ENCODE measurements at regions not wholly inside any gene's neighbourhood (a gene's known extent, or its start where the extent isn't known, plus 50 kb on each side); places are given as distances from the start of the nearest gene placed in this dataset.

DNA sequence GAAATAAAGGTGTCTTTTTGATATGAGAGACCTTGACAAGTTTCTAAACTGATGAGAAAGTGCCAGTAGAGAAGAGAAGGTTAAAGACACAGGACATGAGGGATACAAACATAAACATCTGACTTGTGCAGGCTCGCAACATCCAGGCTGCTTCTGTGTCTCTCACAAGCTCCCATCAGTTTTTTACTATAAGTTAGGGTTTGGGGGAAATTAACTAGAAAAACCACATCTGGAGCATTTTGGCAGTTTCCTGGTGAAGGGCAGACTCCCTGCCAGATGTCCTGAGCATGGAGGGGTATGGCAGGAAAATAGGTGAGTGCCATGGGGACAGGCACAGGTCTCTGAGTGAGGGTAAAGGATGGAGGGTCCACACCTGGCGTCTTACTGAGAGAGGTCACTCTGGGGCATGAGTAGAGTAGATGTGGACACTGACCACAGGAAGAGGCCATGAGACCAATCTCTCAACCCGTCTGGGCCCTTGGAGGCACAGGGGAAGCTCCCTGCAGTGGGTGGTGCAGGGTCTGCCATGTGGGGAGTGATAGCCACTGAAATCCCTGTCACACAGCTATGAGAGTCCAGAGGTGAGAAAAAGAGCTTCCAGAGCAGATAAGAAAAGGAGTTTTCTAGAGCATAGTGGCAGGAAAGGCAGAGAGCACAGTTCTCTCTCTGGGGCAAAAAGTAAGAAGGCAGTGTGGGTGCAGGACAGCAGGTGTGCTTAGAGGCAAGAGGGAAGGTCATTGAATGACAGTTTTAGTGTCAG is 193.3 kb upstream of the SYNDIG1 start:
- intact Hi-C loops (cut with DNase I), result loop anchor here in 1 of 10 donors (10.0 kb wide), 1 partner anchor 59 kb away; no protein-coding TSS in a partner anchor
- Histone ChIP-seq H3K36me3 (no peaks in the 10 kb centered on the region), H3K4me1 (no peaks in the 10 kb centered on the region), H3K4me3 (no peak overlapping the region), H3K27me3 (peaks cover 0 to 10% (median 0%) of the 10 kb centered on the region in 9 donors), H3K27ac (no peak overlapping the region), H3K9me3 (peaks cover 0 to 20% (median 5%) of the 10 kb centered on the region in 12 donors)
- TF ChIP-seq CTCF (IDR thresholded peaks at IDR 0.05), result no peak
- TF ChIP-seq POLR2A (IDR thresholded peaks at IDR 0.05), result no peak
- no peak for ATAC-seq
- 42 to 49% (median 47%) methylated on average over 3 of the region's 3 CpGs for WGBS, 4 donors
- DNase-seq, result no peak

- no peaks in the 10 kb centered on the region for H3K36me3 ChIP-seq
- H3K4me1 ChIP-seq, result no peaks in the 10 kb centered on the region
- no peak overlapping the region for H3K4me3 ChIP-seq
- TF ChIP-seq CTCF (IDR thresholded peaks at IDR 0.05) (no peak), POLR2A (IDR thresholded peaks at IDR 0.05) (no peak)
- intact Hi-C loops (cut with DNase I), result loop anchor here in 1 of 10 donors (10.0 kb wide), 1 partner anchor 62 kb away; no protein-coding TSS in a partner anchor
- ATAC-seq (no peak), DNase-seq (no peak)
- H3K9me3 ChIP-seq, result peaks cover 0 to 21% (median 5%) of the 10 kb centered on the region in 12 donors
- no peak overlapping the region for H3K27ac ChIP-seq
- peaks cover 0 to 10% (median 0%) of the 10 kb centered on the region in 9 donors for H3K27me3 ChIP-seq
Observed at GRCh38 chr20:24273251-24273650, 196.2 kb upstream of the SYNDIG1 start.

- no peaks in the 10 kb centered on the region for H3K36me3 ChIP-seq
- ATAC-seq (no peak), DNase-seq (no peak)
- intact Hi-C loops (cut with DNase I), result loop anchor here in 1 of 10 donors (10.0 kb wide), 1 partner anchor 63 kb away; no protein-coding TSS in a partner anchor
- H3K4me3 ChIP-seq, result no peak overlapping the region
- TF ChIP-seq CTCF (IDR thresholded peaks at IDR 0.05) (no peak), POLR2A (IDR thresholded peaks at IDR 0.05) (no peak)
- peaks cover 0 to 33% (median 0%) of the 10 kb centered on the region in 9 donors for H3K27me3 ChIP-seq
- no peaks in the 10 kb centered on the region for H3K9me3 ChIP-seq
- no peak overlapping the region for H3K27ac ChIP-seq
- no peaks in the 10 kb centered on the region for H3K4me1 ChIP-seq
- WGBS, 4 donors, result 62 to 77% (median 68%) methylated on average over 3 of the region's 3 CpGs
Observed at GRCh38 chr20:24261351-24261750, 208.1 kb upstream of the SYNDIG1 start.

GRCh38 chr20:24257171-24257570 is 212.3 kb upstream of the SYNDIG1 start:
- intact Hi-C loops (cut with DNase I), result no loop called here
- no peak for DNase-seq
- ATAC-seq, result no peak
- H3K27ac ChIP-seq, result no peak overlapping the region
- TF ChIP-seq CTCF (IDR thresholded peaks at IDR 0.05) (no peak), POLR2A (IDR thresholded peaks at IDR 0.05) (no peak)
- H3K4me1 ChIP-seq, result no peaks in the 10 kb centered on the region
- no peaks in the 10 kb centered on the region for H3K9me3 ChIP-seq
- no peak overlapping the region for H3K4me3 ChIP-seq
- no peaks in the 10 kb centered on the region for H3K36me3 ChIP-seq
- 96 to 99% (median 97%) methylated on average over 3 of the region's 3 CpGs for WGBS, 4 donors
- H3K27me3 ChIP-seq, result peaks cover 0 to 5% (median 0%) of the 10 kb centered on the region in 9 donors

Measured in heart left ventricle (tissue), 16 donors.